OCI-LY7 (cell line): ENCODE measurements at regions not wholly inside any gene's neighbourhood (a gene's known extent, or its start where the extent isn't known, plus 50 kb on each side); places are given as distances from the start of the nearest gene placed in this dataset.

ENCODE experiments used
- EZH2phosphoT487 ChIP-seq: fragments of 200-600 bp; sonication (generic); IDR thresholded peaks from 2 replicates; pipeline ENCODE4 v1.6.1; 2018; ENCODE audit warnings: low read depth, borderline replicate concordance, mild to moderate bottlenecking, mixed run types, antibody characterized with exemption, low read length, moderate library complexity, mixed read lengths
- TF ChIP-seq, protein P1 (sequence below): fragments of 200-600 bp; sonication (generic); conservative IDR thresholded peaks from 2 replicates; pipeline ENCODE4 v1.5.1; 2014; ENCODE audit warnings: mild to moderate bottlenecking, antibody characterized with exemption, low read length, moderate library complexity, mixed read lengths

GRCh38 chr2:23027396-23027795, 357.6 kb upstream of the KLHL29 start:
- TF ChIP-seq, protein P1, sequence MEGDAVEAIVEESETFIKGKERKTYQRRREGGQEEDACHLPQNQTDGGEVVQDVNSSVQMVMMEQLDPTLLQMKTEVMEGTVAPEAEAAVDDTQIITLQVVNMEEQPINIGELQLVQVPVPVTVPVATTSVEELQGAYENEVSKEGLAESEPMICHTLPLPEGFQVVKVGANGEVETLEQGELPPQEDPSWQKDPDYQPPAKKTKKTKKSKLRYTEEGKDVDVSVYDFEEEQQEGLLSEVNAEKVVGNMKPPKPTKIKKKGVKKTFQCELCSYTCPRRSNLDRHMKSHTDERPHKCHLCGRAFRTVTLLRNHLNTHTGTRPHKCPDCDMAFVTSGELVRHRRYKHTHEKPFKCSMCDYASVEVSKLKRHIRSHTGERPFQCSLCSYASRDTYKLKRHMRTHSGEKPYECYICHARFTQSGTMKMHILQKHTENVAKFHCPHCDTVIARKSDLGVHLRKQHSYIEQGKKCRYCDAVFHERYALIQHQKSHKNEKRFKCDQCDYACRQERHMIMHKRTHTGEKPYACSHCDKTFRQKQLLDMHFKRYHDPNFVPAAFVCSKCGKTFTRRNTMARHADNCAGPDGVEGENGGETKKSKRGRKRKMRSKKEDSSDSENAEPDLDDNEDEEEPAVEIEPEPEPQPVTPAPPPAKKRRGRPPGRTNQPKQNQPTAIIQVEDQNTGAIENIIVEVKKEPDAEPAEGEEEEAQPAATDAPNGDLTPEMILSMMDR, result no peak
- TF ChIP-seq EZH2phosphoT487, result no peak
